ENCODE measurements at regions not wholly inside any gene's neighbourhood (a gene's known extent, or its start where the extent isn't known, plus 50 kb on each side); places are given as distances from the start of the nearest gene placed in this dataset.

DNA sequence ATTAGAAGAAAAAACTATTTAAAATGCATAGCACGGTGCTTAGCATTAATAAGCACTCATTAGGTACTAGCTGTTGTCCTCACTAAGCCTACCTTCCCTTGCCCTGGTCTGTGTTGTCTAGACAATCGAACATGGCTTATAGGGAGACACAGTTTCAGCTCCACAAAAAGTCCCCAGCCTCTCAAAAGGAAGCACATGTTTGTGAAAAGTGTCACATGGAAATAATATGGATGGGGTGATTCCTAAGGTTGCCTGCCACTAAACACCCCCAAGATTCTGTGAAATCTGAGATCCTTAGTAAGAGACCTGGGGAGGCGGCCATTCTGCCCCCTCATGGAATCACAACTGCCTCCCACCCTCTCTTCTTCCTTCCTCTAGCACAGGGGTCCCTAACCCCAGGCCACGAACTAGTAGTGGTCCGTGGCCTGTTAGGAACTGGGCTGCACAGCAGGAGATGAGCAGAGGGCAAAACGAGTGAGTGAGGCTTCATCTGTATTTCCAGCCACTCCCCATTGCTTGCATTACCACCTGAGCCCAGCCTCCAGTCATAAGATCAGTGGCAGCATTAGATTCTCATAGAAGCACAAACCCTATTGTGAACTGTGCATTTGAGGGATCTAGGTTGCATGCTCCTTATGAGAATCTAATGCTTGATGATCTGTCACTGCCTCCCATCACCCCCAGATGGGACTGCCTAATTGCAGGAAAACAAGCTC lies 59.6 kb upstream of the NDUFV2 start:
- TF ChIP-seq, protein P1, sequence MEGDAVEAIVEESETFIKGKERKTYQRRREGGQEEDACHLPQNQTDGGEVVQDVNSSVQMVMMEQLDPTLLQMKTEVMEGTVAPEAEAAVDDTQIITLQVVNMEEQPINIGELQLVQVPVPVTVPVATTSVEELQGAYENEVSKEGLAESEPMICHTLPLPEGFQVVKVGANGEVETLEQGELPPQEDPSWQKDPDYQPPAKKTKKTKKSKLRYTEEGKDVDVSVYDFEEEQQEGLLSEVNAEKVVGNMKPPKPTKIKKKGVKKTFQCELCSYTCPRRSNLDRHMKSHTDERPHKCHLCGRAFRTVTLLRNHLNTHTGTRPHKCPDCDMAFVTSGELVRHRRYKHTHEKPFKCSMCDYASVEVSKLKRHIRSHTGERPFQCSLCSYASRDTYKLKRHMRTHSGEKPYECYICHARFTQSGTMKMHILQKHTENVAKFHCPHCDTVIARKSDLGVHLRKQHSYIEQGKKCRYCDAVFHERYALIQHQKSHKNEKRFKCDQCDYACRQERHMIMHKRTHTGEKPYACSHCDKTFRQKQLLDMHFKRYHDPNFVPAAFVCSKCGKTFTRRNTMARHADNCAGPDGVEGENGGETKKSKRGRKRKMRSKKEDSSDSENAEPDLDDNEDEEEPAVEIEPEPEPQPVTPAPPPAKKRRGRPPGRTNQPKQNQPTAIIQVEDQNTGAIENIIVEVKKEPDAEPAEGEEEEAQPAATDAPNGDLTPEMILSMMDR (IDR thresholded peaks at IDR 0.05; ENCODE audit: extremely low read depth in 1 of 2, insufficient read depth in 1 of 2, low read depth in 1 of 2, low read length in 2 of 2) = no peak
- TF ChIP-seq GATA2 (IDR thresholded peaks at IDR 0.05; ENCODE audit: insufficient read depth, insufficient read length, low read depth, low read length) (no peak), EZH2 (IDR thresholded peaks at IDR 0.05; ENCODE audit: borderline replicate concordance, low read depth, low read length, severe bottlenecking) (no peak), MYC (IDR thresholded peaks at IDR 0.05; ENCODE audit: low read depth, low read length) (no peak), JUN (IDR thresholded peaks at IDR 0.05; ENCODE audit: borderline replicate concordance, insufficient read depth, insufficient read length, low read depth) (no peak), POLR2A (IDR thresholded peaks at IDR 0.05; ENCODE audit: low read depth, low read length) (no peak), POLR2AphosphoS5 (IDR thresholded peaks at IDR 0.05; ENCODE audit: insufficient read depth, low read depth, low read length) (no peak)
- TF ChIP-seq, protein P2, sequence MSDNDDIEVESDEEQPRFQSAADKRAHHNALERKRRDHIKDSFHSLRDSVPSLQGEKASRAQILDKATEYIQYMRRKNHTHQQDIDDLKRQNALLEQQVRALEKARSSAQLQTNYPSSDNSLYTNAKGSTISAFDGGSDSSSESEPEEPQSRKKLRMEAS (IDR thresholded peaks at IDR 0.05; ENCODE audit: insufficient read depth, insufficient read length) = no peak
